BE2C (cell line): ENCODE measurements at regions not wholly inside any gene's neighbourhood (a gene's known extent, or its start where the extent isn't known, plus 50 kb on each side); places are given as distances from the start of the nearest gene placed in this dataset.

Source experiments
- DNase-seq: peaks from one replicate; pipeline ENCODE4 v3.0.0-alpha.2; 2020
- H3K27me3 ChIP-seq: fragments of 250-450 bp; sonication (Bioruptor Pico); 2 replicates; pipeline ENCODE4 v1.5.1; 2020; ENCODE audit warnings: mild to moderate bottlenecking
- H3K36me3 ChIP-seq: fragments of 250-450 bp; sonication (Bioruptor Pico); 2 replicates; pipeline ENCODE4 v1.5.1; 2020; ENCODE audit warnings: mild to moderate bottlenecking
- H3K4me1 ChIP-seq: fragments of 250-450 bp; sonication (Bioruptor Pico); 2 replicates; pipeline ENCODE4 v1.5.1; 2020
- H3K4me3 ChIP-seq: 2 replicates; pipeline ENCODE4 v1.5.1; 2011; ENCODE audit warnings: low read depth, low read length
- H3K9me3 ChIP-seq: fragments of 250-450 bp; sonication (Bioruptor Pico); 2 replicates; pipeline ENCODE4 v1.5.1; 2020
- TF ChIP-seq, protein P1 (sequence below): IDR thresholded peaks from 2 replicates; pipeline ENCODE4 v1.5.1; 2012; ENCODE audit warnings: mild to moderate bottlenecking, low read depth, low read length

DNA sequence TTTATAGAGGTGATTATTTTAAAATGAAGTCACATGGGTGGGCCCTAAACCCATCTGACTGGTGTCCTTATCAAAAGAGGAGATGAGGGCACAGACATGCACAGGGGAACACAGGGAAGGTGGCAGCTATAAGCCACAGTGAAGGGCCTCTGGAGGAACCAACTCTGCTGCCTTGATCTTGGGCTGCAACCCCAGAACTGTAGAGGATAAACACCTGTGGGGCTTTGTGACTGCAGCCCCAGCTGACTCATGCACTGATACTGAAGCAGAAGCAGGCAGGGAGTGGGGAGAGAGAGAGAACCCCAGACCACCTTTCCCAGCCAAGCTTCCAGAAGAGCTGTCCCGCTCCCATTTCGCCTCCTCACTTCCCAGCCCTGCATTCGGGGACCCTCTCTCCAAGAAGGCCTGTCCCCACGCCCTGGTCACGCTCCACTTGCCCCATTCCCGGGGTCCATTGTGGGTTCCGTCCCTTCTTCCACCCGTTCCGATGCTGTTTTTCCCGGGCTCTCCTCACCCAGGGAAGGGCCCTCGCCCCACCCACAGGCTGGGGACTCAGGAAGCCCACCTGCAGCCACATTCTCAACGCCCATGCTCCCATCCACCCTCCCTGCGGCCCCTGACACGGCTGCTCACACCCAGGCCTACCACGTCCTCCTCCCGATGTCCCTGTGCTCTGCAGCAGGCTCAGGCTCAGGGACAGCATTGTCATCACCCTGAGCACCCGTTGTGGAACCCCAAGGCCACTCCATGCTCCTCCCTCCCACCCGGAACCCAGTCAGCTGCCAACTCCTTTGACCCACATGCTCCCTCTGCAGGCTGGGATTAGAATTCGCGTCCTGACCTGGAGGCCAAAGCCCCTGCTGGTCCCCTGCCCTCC, 90.8 kb upstream of the SHANK2 start:
- Histone ChIP-seq H3K4me3 (no peak overlapping the region), H3K9me3 (no peaks in the 10 kb centered on the region), H3K27me3 (peaks cover 4% of the 10 kb centered on the region; the same call in 1 of the 2 replicates), H3K4me1 (no peaks in the 10 kb centered on the region), H3K36me3 (no peaks in the 10 kb centered on the region)
- DNase-seq = peak; percentile 46
- TF ChIP-seq, protein P1, sequence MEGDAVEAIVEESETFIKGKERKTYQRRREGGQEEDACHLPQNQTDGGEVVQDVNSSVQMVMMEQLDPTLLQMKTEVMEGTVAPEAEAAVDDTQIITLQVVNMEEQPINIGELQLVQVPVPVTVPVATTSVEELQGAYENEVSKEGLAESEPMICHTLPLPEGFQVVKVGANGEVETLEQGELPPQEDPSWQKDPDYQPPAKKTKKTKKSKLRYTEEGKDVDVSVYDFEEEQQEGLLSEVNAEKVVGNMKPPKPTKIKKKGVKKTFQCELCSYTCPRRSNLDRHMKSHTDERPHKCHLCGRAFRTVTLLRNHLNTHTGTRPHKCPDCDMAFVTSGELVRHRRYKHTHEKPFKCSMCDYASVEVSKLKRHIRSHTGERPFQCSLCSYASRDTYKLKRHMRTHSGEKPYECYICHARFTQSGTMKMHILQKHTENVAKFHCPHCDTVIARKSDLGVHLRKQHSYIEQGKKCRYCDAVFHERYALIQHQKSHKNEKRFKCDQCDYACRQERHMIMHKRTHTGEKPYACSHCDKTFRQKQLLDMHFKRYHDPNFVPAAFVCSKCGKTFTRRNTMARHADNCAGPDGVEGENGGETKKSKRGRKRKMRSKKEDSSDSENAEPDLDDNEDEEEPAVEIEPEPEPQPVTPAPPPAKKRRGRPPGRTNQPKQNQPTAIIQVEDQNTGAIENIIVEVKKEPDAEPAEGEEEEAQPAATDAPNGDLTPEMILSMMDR = peak; percentile 51

DNA sequence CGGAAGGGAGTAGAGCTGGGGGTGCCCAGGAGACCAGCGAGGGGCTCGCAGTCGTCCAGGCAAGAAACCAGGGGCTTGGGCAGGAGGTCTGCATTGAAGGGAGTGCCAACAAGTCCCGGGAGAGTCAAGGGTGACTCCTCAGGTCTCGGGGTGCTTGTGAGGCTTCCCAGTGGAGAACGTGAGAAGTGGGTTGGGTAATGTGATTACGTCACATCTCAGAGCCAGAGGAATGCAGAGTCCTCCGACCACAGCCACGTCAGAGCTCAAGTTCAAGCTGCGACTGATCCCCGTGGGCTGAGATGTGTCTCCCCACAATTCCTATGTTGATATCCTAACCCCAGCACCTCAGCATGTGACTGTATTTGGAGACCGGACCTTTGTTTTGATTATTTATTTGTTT, 89.7 kb upstream of the SHANK2 start:
- no peaks in the 10 kb centered on the region for H3K36me3 ChIP-seq
- H3K4me1 ChIP-seq = no peaks in the 10 kb centered on the region
- no peak for DNase-seq
- H3K9me3 ChIP-seq = no peaks in the 10 kb centered on the region
- peaks cover 4% of the 10 kb centered on the region; the same call in 1 of the 2 replicates for H3K27me3 ChIP-seq
- no peak overlapping the region for H3K4me3 ChIP-seq
- TF ChIP-seq, protein P1 = no peak

DNA sequence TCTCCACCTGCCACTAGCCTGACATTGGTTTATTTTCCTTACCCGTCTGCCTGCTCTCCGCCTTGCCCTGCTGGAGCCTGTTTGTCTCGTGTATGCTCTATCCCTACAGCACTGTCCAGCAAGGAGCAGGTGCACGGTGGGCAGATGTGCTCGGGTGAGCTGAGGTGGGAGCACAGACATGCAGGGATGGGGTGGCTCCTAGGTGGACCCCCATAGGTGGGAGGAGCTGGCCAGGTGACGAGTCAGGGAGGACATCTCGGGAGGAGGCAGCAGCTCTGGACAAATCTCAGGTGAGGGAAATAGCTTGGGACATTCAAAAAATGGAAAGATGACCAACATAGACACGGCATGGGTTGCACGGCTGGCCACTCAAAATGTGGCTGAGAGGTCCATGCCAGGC, 89.2 kb upstream of the SHANK2 start:
- TF ChIP-seq, protein P1 = no peak
- Histone ChIP-seq H3K4me3 (no peak overlapping the region), H3K27me3 (peaks cover 4% of the 10 kb centered on the region; the same call in 1 of the 2 replicates), H3K4me1 (no peaks in the 10 kb centered on the region), H3K36me3 (no peaks in the 10 kb centered on the region), H3K9me3 (no peaks in the 10 kb centered on the region)
- no peak for DNase-seq

DNA sequence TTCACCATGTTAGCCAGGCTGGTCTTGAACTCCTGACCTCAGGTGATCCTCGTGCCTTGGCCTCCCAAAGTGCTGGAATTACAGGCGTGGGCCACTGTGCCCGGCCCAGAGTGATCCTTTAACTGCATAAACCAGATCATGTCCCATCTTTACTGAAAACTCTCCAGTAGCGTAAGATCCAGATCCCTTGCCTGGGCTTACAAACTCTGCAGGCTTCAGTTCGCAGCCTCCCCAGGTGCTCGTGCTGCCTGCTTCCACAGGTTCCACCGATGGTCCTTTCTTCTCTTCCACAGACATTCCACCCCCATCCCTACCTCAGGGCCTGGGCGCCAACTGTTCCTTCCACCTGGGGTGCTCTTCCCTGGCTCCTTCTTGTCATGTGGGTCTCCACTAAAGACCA, 88.8 kb upstream of the SHANK2 start:
- no peak overlapping the region for H3K4me3 ChIP-seq
- DNase-seq = no peak
- no peaks in the 10 kb centered on the region for H3K9me3 ChIP-seq
- TF ChIP-seq, protein P1 = no peak
- H3K4me1 ChIP-seq = no peaks in the 10 kb centered on the region
- H3K27me3 ChIP-seq = peaks cover 4% of the 10 kb centered on the region; the same call in 1 of the 2 replicates
- no peaks in the 10 kb centered on the region for H3K36me3 ChIP-seq

DNA sequence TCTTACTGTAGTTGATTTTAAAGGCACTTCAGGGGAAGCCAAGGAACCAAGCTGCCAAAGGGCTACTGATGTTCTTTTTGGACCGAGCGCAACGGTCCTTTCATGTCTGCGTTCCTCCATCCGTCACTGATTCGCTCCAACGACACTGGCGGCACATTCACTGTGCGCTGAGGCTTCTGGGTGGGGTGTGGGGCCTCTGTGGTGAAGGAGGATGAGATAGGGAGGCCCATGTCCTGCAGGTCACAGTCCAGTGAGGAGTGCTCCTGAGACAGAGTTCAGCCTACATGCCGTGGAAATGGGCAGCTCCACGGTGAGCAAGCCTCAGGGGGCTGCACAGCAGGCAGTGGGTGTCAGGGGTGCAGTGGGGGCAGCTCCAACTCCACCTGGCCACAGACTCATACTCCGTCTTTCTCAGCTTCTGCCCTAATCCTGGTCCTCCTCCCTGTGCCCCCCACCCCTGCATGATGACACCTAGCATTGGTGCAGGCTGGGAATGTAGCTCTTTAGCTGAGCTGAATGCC, 87.8 kb upstream of the SHANK2 start:
- H3K4me1 ChIP-seq = no peaks in the 10 kb centered on the region
- no peak for DNase-seq
- peaks cover 4% of the 10 kb centered on the region; the same call in 1 of the 2 replicates for H3K27me3 ChIP-seq

More for the DNA sequence above, 87.8 kb upstream of the SHANK2 start:
- no peak overlapping the region for H3K4me3 ChIP-seq
- no peaks in the 10 kb centered on the region for H3K9me3 ChIP-seq
- no peaks in the 10 kb centered on the region for H3K36me3 ChIP-seq
- TF ChIP-seq, protein P1 = no peak
